HepG2 (cell line): ENCODE measurements at regions not wholly inside any gene's neighbourhood (a gene's known extent, or its start where the extent isn't known, plus 50 kb on each side); places are given as distances from the start of the nearest gene placed in this dataset.
"Not testable (repeated sequence)": the region's sequence is repeated elsewhere in the genome, so short reads cannot be mapped to it uniquely, and the experiment has no call there.

Experiments
- CTCF ChIP-seq: sonication (generic); formaldehyde crosslinking; IDR thresholded peaks from 2 replicates; pipeline ENCODE4 v1.5.0; 2020; ENCODE audit warnings: mild to moderate bottlenecking, missing genetic modification reagents, moderate library complexity
- ESRRA ChIP-seq: sonication (generic); formaldehyde crosslinking; IDR thresholded peaks from 2 replicates; pipeline ENCODE4 v1.5.1; 2020; ENCODE audit warnings: mild to moderate bottlenecking, low read depth, missing genetic modification reagents
- ETV5 ChIP-seq: IDR thresholded peaks from 2 replicates; pipeline ENCODE4 v1.6.1; 2018; ENCODE audit warnings: missing biosample characterization, missing genetic modification reagents, inconsistent platforms, borderline replicate concordance
- FOXP4 ChIP-seq: sonication (generic); formaldehyde crosslinking; IDR thresholded peaks from 2 replicates; pipeline ENCODE4 v1.4.0; 2020; ENCODE audit warnings: missing genetic modification reagents
- GTF2F1 ChIP-seq: fragments of 150-350 bp; IDR thresholded peaks from 2 replicates; pipeline ENCODE4 v1.6.1; 2014; ENCODE audit warnings: low read length
- HDAC2 ChIP-seq: sonication (generic); formaldehyde crosslinking; IDR thresholded peaks from 2 replicates; pipeline ENCODE4 v1.4.0; 2020; ENCODE audit warnings: missing genetic modification reagents
- SRF ChIP-seq: IDR thresholded peaks from 2 replicates; pipeline ENCODE4 v1.6.1; 2011; ENCODE audit warnings: mild to moderate bottlenecking, low read depth, low read length, moderate library complexity
- TCF7 ChIP-seq: sonication (generic); IDR thresholded peaks from 2 replicates; pipeline ENCODE4 v1.6.1; 2016; ENCODE audit warnings: antibody characterized with exemption, low read depth
- YY1 ChIP-seq: IDR thresholded peaks from 2 replicates; pipeline ENCODE4 v1.6.1; 2011; ENCODE audit warnings: low read length, low read depth, moderate library complexity, mild to moderate bottlenecking; ENCODE audit not compliant: insufficient read depth, insufficient replicate concordance
- ZFX ChIP-seq: sonication (generic); formaldehyde crosslinking; IDR thresholded peaks from 2 replicates; pipeline ENCODE4 v1.4.0; 2020; ENCODE audit warnings: mild to moderate bottlenecking, low read depth, missing genetic modification reagents, moderate library complexity
- ZNF24 ChIP-seq: fragments of 450-650 bp; IDR thresholded peaks from 2 replicates; pipeline ENCODE4 v1.6.1; 2017; ENCODE audit warnings: antibody characterized with exemption, mild to moderate bottlenecking
- ZNF407 ChIP-seq: sonication (generic); formaldehyde crosslinking; IDR thresholded peaks from one replicate; pipeline ENCODE4 v1.5.1; 2020; ENCODE audit warnings: mild to moderate bottlenecking, missing genetic modification reagents; ENCODE audit errors: not compliant biosample characterization
- ZNF556 ChIP-seq: sonication (generic); formaldehyde crosslinking; IDR thresholded peaks from 2 replicates; pipeline ENCODE4 v1.4.0; 2020; ENCODE audit warnings: mild to moderate bottlenecking, missing genetic modification reagents, borderline replicate concordance
- ZNF558 ChIP-seq: sonication (generic); formaldehyde crosslinking; IDR thresholded peaks from 2 replicates; pipeline ENCODE4 v1.9.0; 2022; ENCODE audit warnings: mild to moderate bottlenecking, missing genetic modification reagents, borderline replicate concordance

DNA sequence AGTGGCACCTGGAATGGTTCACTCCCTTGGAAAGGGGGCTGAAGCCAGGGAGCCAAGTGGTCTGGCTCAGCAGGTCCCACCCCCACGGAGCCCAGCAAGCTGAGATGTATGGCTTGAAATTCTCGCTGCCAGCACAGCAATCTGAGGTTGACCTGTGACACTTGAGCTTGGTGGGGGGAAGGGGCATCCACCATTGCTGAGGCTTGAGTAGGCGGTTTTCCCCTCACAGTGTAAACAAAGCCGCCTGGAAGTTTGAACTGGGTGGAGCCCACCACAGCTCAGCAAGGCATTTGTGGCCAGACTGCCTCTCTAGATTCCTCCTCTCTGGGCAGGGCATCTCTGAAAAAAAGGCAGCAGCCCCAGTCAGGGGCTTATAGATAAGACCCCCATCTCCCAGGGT is 228.2 kb upstream of the CRBN start:
- not testable (repeated sequence) for TF ChIP-seq CTCF (CRISPR knock-in tag); FOXP4 (CRISPR knock-in tag); TCF7; ZNF558 (CRISPR knock-in tag); SRF; ZNF556 (CRISPR knock-in tag); GTF2F1; YY1; ZNF24; HDAC2; ETV5 (CRISPR knock-in tag); ZNF407; ZFX; ESRRA
